H9 (cell line): ENCODE measurements at regions not wholly inside any gene's neighbourhood (a gene's known extent, or its start where the extent isn't known, plus 50 kb on each side); places are given as distances from the start of the nearest gene placed in this dataset.

Experiments
- DNase-seq: peaks from one replicate; pipeline ENCODE4 v3.0.0-alpha.2; 2017
- H2AFZ ChIP-seq: one replicate; pipeline ENCODE4 v1.6.1; 2013; ENCODE audit warnings: mild to moderate bottlenecking, low read length, control low read depth, moderate library complexity
- H2AK5ac ChIP-seq: 2 replicates; pipeline ENCODE4 v1.6.1; 2013; ENCODE audit warnings: low read length, control low read depth, mixed read lengths; ENCODE audit not compliant: insufficient read length
- H2BK120ac ChIP-seq: one replicate; pipeline ENCODE4 v1.6.1; 2013; ENCODE audit warnings: low read depth, mild to moderate bottlenecking, low read length, control low read depth, inconsistent platforms; ENCODE audit not compliant: poor library complexity, severe bottlenecking
- H2BK12ac ChIP-seq: 2 replicates; pipeline ENCODE4 v1.6.1; 2013; ENCODE audit warnings: low read length, control low read depth, mixed read lengths, low read depth; ENCODE audit not compliant: insufficient read length
- H2BK15ac ChIP-seq: 2 replicates; pipeline ENCODE4 v1.6.1; 2013; ENCODE audit warnings: low read depth, low read length, control low read depth
- H2BK20ac ChIP-seq: one replicate; pipeline ENCODE4 v1.6.1; 2013; ENCODE audit warnings: low read depth, mild to moderate bottlenecking, low read length, control low read depth, inconsistent platforms; ENCODE audit not compliant: poor library complexity, severe bottlenecking
- H2BK5ac ChIP-seq: 2 replicates; pipeline ENCODE4 v1.6.1; 2013; ENCODE audit warnings: low read length, control low read depth, mixed read lengths; ENCODE audit not compliant: insufficient read length
- H3K14ac ChIP-seq: 2 replicates; pipeline ENCODE4 v1.6.1; 2013; ENCODE audit warnings: low read length, control low read depth; ENCODE audit not compliant: insufficient read depth
- H3K18ac ChIP-seq: 2 replicates; pipeline ENCODE4 v1.6.1; 2013; ENCODE audit warnings: low read depth, mild to moderate bottlenecking, mixed read lengths, low read length, control low read depth; ENCODE audit not compliant: insufficient read length
- H3K23ac ChIP-seq: 2 replicates; pipeline ENCODE4 v1.6.1; 2013; ENCODE audit warnings: low read length, control low read depth, mixed read lengths, low read depth; ENCODE audit not compliant: insufficient read length
- H3K23me2 ChIP-seq: 2 replicates; pipeline ENCODE4 v1.6.1; 2013; ENCODE audit warnings: low read depth, mild to moderate bottlenecking, mixed read lengths, low read length, control low read depth; ENCODE audit not compliant: insufficient read length, poor library complexity, severe bottlenecking
- H3K27ac ChIP-seq: 2 replicates; pipeline ENCODE4 v1.5.1; 2013; ENCODE audit warnings: low read length, control low read depth, mixed read lengths, low read depth; ENCODE audit not compliant: insufficient read length
- H3K27me3 ChIP-seq: 2 replicates; pipeline ENCODE4 v1.6.1; 2013; ENCODE audit warnings: low read length, control low read depth, inconsistent platforms; ENCODE audit not compliant: insufficient read depth
- H3K4ac ChIP-seq: 2 replicates; pipeline ENCODE4 v1.6.1; 2013; ENCODE audit warnings: low read depth, mild to moderate bottlenecking, control low read depth, inconsistent platforms, low read length, moderate library complexity
- H3K4me1 ChIP-seq: 2 replicates; pipeline ENCODE4 v1.6.1; 2013; ENCODE audit warnings: low read length, control low read depth, inconsistent platforms; ENCODE audit not compliant: insufficient read depth
- H3K4me2 ChIP-seq: 2 replicates; pipeline ENCODE4 v1.6.1; 2013; ENCODE audit warnings: low read length, control low read depth, mixed read lengths; ENCODE audit not compliant: insufficient read length, insufficient read depth
- H3K56ac ChIP-seq: 2 replicates; pipeline ENCODE4 v1.6.1; 2013; ENCODE audit warnings: low read depth, mild to moderate bottlenecking, mixed read lengths, low read length, control low read depth; ENCODE audit not compliant: insufficient read length
- H3K79me1 ChIP-seq: 2 replicates; pipeline ENCODE4 v1.6.1; 2013; ENCODE audit warnings: low read depth, mild to moderate bottlenecking, moderate library complexity, low read length, control low read depth, inconsistent platforms; ENCODE audit not compliant: insufficient read depth, poor library complexity, severe bottlenecking
- H3K79me2 ChIP-seq: 2 replicates; pipeline ENCODE4 v1.6.1; 2013; ENCODE audit warnings: low read length, control low read depth, inconsistent platforms; ENCODE audit not compliant: insufficient read depth
- H3K9ac ChIP-seq: 2 replicates; pipeline ENCODE4 v1.6.1; 2013; ENCODE audit warnings: low read length, control low read depth, mixed read lengths; ENCODE audit not compliant: insufficient read length; ENCODE audit errors: extremely low read depth
- H3K9me3 ChIP-seq: one replicate; pipeline ENCODE4 v1.6.1; 2013; ENCODE audit warnings: low read depth, low read length, inconsistent platforms; ENCODE audit not compliant: control insufficient read depth
- H3T11ph ChIP-seq: one replicate; pipeline ENCODE4 v1.6.1; 2013; ENCODE audit warnings: mild to moderate bottlenecking, low read length, control low read depth, inconsistent platforms
- H4K20me1 ChIP-seq: one replicate; pipeline ENCODE4 v1.6.1; 2013; ENCODE audit not compliant: control insufficient read depth, insufficient read length, insufficient read depth
- H4K5ac ChIP-seq: 2 replicates; pipeline ENCODE4 v1.6.1; 2013; ENCODE audit warnings: low read depth, mild to moderate bottlenecking, mixed read lengths, low read length, control low read depth; ENCODE audit not compliant: insufficient read length
- H4K8ac ChIP-seq: replicated peaks from 2 replicates; pipeline ENCODE4 v1.6.1; 2013; ENCODE audit warnings: low read length, control low read depth, mixed read lengths, low read depth; ENCODE audit not compliant: insufficient read length
- H4K91ac ChIP-seq: 2 replicates; pipeline ENCODE4 v1.6.1; 2013; ENCODE audit warnings: low read depth, mild to moderate bottlenecking, moderate library complexity, mixed read lengths, low read length, control low read depth; ENCODE audit not compliant: insufficient read length
- H3K27ac Mint-ChIP-seq, 3 experiments: 2 replicates in 2 of 3; 3 replicates in 1 of 3; pipeline ENCODE4 v1.8.0; 2020 to 2021; ENCODE audit warnings: mixed read lengths in 3 of 3, mild to moderate bottlenecking in 1 of 3, moderate library complexity in 1 of 3
- H3K27me3 Mint-ChIP-seq: 2 replicates; pipeline ENCODE4 v1.8.0; 2021; ENCODE audit warnings: low read depth, mild to moderate bottlenecking, moderate library complexity, mixed read lengths
- H3K36me3 Mint-ChIP-seq, 3 experiments: 2 replicates in 2 of 3; 3 replicates in 1 of 3; pipeline ENCODE4 v1.8.0; 2020 to 2021; ENCODE audit warnings: low read depth in 3 of 3, mixed read lengths in 3 of 3; ENCODE audit not compliant: insufficient read depth in 1 of 3
- H3K4me1 Mint-ChIP-seq, 2 experiments: 2 replicates each; pipeline ENCODE4 v1.8.0; 2020; ENCODE audit warnings: mixed read lengths in 2 of 2
- H3K4me3 Mint-ChIP-seq, 2 experiments: 2 replicates in 1 of 2; 3 replicates in 1 of 2; pipeline ENCODE4 v1.8.0; 2020 to 2021; ENCODE audit warnings: mild to moderate bottlenecking in 2 of 2, mixed read lengths in 2 of 2, moderate library complexity in 1 of 2
- H3K9me3 Mint-ChIP-seq, 2 experiments: 2 replicates in 1 of 2; 3 replicates in 1 of 2; pipeline ENCODE4 v1.8.0; 2020; ENCODE audit warnings: mild to moderate bottlenecking in 2 of 2, mixed read lengths in 2 of 2, moderate library complexity in 1 of 2
- CTCF ChIP-seq: fragments of 200-600 bp; sonication (generic); conservative IDR thresholded peaks from 3 replicates; pipeline ENCODE4 v1.8.0; 2021; ENCODE audit warnings: antibody characterized with exemption, mild to moderate bottlenecking
- WGBS: extraction: QIAGEN DNeasy Blood & Tissue Kit; methylation state at CpG from one replicate; pipeline ENCODE4 v1.1.7; 2013; ENCODE audit warnings: missing lambda C conversion rate, low lambda C conversion rate, mixed read lengths; ENCODE audit not compliant: insufficient read length; ENCODE audit errors: extremely low coverage; 5-methylcytosine and 5-hydroxymethylcytosine counted together

DNA sequence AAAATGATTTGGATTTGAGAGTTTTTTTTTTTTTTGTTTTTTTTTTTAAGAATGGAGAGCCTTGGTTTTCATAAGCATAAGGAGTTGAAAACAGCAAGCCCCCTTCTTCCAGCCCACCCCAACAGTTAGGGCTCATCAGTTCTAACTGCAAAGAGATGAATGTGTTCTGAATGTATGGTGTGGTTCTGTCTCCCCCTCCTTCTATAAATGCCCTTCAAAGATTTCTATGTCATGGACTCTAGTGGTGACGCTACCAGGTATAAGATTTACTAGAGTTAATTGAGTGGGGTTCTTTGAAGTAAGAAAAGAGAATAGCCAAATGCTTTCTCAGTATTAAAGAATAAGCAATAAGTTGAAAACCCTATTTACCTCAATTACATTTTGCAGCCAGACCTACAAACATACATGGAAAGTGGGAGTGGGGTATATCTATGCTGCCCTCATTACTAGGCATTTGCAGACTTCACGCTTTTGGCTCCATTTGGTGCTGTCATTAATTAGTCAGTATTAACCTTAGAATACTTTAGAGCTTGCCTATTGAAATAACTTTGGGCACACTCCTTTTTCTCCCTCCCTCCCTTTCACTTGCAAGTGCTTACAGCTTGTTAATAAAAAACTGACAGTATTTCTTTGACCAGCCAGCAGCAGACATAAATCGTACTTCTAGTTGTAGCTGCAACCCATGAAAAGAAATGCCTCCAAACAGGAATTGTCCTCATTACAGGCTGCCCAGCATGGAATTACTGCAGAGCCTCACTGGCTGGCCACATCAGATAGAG, 667.2 kb upstream of the ZNF608 start:
- Histone ChIP-seq H3K79me1 (no peaks in the 10 kb centered on the region), H3K4me1 (peaks cover 10% of the 10 kb centered on the region), H4K5ac (no peak overlapping the region), H2BK5ac (no peak overlapping the region), H4K20me1 (no peaks in the 10 kb centered on the region), H3K23ac (no peak overlapping the region), H2AFZ (no peak overlapping the region), H3K4ac (no peak overlapping the region), H2BK15ac (no peak overlapping the region), H3K56ac (no peak overlapping the region), H3K27me3 (no peaks in the 10 kb centered on the region), H2BK20ac (no peak overlapping the region), H3K9me3 (no peaks in the 10 kb centered on the region), H2BK120ac (peak overlapping the region; percentile 57), H3K14ac (no peak overlapping the region), H3K79me2 (no peaks in the 10 kb centered on the region), H2BK12ac (no peak overlapping the region), H3K18ac (no peak overlapping the region), H3K27ac (no peak overlapping the region), H3K4me2 (no peak overlapping the region), H3K9ac (no peak overlapping the region), H4K91ac (no peak overlapping the region), H3T11ph (no peak overlapping the region), H3K23me2 (no peaks in the 10 kb centered on the region), H4K8ac (no peak overlapping the region), H2AK5ac (no peak overlapping the region)
- Mint-ChIP-seq H3K4me3 (no peak overlapping the region), H3K9me3 (peaks cover 0 to 2% of the 10 kb centered on the region in 2 experiments; a peak in 1 of 5 replicates), H3K27me3 (no peaks in the 10 kb centered on the region), H3K36me3 (no peaks in the 10 kb centered on the region; a peak in 1 of 7 replicates), H3K4me1 (peaks cover 62 to 66% of the 10 kb centered on the region in 2 experiments), H3K27ac (no peak overlapping the region)
- no CpG with 5 or more reads among the region's 3 CpGs for WGBS
- TF ChIP-seq CTCF = no peak
- no peak for DNase-seq
